ENCODE measurements at regions not wholly inside any gene's neighbourhood (a gene's known extent, or its start where the extent isn't known, plus 50 kb on each side); places are given as distances from the start of the nearest gene placed in this dataset.

DNA sequence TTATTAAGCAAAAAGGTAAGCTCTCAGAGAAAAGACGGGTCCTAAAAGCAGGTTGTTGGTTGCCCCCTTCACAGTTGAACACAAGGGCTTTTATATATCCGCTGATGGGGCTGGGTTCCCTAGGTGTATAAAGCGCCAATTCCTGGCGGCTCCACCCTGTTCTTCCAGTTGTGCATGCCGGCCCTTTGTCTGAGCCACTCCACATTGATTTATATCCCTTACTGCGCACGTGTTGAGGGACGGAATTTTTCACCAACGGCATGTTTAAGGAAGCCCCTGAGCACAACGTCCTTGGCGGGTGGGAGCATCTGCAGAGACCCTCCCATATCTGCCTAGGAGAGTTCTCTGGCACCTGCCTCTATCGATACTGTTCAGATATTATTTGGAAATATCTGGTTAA lies 135.7 kb downstream of the DTHD1 start:
- DNase-seq, result no peak
- Mint-ChIP-seq H3K36me3 (ENCODE audit: low read depth) (no peaks in the 10 kb centered on the region), H3K4me3 (no peak overlapping the region), H3K27ac (no peak overlapping the region), H3K27me3 (ENCODE audit: low read depth, poor library complexity) (no peaks in the 10 kb centered on the region), H3K4me1 (no peaks in the 10 kb centered on the region), H3K9me3 (no peaks in the 10 kb centered on the region)
- TF ChIP-seq, protein P1, sequence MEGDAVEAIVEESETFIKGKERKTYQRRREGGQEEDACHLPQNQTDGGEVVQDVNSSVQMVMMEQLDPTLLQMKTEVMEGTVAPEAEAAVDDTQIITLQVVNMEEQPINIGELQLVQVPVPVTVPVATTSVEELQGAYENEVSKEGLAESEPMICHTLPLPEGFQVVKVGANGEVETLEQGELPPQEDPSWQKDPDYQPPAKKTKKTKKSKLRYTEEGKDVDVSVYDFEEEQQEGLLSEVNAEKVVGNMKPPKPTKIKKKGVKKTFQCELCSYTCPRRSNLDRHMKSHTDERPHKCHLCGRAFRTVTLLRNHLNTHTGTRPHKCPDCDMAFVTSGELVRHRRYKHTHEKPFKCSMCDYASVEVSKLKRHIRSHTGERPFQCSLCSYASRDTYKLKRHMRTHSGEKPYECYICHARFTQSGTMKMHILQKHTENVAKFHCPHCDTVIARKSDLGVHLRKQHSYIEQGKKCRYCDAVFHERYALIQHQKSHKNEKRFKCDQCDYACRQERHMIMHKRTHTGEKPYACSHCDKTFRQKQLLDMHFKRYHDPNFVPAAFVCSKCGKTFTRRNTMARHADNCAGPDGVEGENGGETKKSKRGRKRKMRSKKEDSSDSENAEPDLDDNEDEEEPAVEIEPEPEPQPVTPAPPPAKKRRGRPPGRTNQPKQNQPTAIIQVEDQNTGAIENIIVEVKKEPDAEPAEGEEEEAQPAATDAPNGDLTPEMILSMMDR (IDR thresholded peaks at IDR 0.05), result no peak

- no peaks in the 10 kb centered on the region for H3K27me3 Mint-ChIP-seq (ENCODE audit: low read depth, poor library complexity)
- H3K4me1 Mint-ChIP-seq, result no peaks in the 10 kb centered on the region
- H3K36me3 Mint-ChIP-seq (ENCODE audit: low read depth), result no peaks in the 10 kb centered on the region
- TF ChIP-seq, protein P1 (IDR thresholded peaks at IDR 0.05), result no peak
- H3K9me3 Mint-ChIP-seq, result no peaks in the 10 kb centered on the region
- no peak overlapping the region for H3K4me3 Mint-ChIP-seq
- no peak for DNase-seq
- no peak overlapping the region for H3K27ac Mint-ChIP-seq
Observed at GRCh38 chr4:36420111-36420679, 138.8 kb downstream of the DTHD1 start.

DNA sequence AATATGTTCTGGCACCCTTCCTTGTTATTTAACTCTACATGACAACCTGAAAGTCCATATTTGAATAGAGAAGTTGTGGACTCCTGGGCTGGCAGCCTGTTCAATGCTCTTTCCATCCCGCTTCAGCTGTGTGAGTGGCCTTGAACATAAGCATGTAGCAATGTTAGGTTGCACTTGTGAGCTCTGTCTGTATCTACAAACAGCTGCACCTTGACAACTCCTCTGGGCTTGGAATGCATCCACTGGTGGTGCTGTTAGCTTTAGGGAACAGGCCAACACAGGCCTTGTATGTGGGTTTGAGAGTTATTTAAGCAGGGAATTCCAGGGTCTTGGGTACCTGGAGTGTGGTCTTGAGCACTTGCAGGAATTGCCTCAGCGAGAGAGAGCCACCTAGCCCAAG lies 141.2 kb downstream of the DTHD1 start:
- Mint-ChIP-seq H3K4me1 (no peaks in the 10 kb centered on the region), H3K27me3 (ENCODE audit: low read depth, poor library complexity) (no peaks in the 10 kb centered on the region), H3K9me3 (no peaks in the 10 kb centered on the region), H3K27ac (no peak overlapping the region), H3K4me3 (no peak overlapping the region), H3K36me3 (ENCODE audit: low read depth) (no peaks in the 10 kb centered on the region)
- DNase-seq, result no peak
- TF ChIP-seq, protein P1 (IDR thresholded peaks at IDR 0.05), result no peak

DNA sequence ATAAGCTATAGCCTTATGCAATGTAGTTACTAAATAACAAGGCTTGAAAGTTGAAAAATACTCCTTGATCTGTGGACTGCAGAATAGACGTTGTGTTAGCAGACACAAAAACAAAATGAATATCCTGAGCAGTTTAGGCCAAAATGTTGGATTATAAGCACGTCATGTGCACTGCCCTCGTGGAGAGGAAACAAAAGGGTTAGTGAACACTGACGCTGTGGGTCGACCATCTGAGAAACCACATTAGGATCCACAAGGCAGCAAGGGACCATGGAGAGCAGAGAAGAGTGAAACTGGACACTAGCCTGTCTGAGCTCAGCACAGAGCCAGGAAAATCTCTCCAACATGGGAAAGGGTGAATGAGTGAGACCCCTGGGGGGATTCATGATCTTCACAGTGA lies 145.3 kb downstream of the DTHD1 start:
- Mint-ChIP-seq H3K4me1 (no peaks in the 10 kb centered on the region), H3K36me3 (ENCODE audit: low read depth) (no peaks in the 10 kb centered on the region), H3K27me3 (ENCODE audit: low read depth, poor library complexity) (no peaks in the 10 kb centered on the region), H3K4me3 (no peak overlapping the region), H3K27ac (no peak overlapping the region), H3K9me3 (no peaks in the 10 kb centered on the region)
- TF ChIP-seq, protein P1 (IDR thresholded peaks at IDR 0.05), result no peak
- DNase-seq, result no peak

GRCh38 chr4:36427696-36428095 lies 146.3 kb downstream of the DTHD1 start:
- Mint-ChIP-seq H3K4me3 (no peak overlapping the region), H3K36me3 (ENCODE audit: low read depth) (no peaks in the 10 kb centered on the region), H3K27me3 (ENCODE audit: low read depth, poor library complexity) (no peaks in the 10 kb centered on the region), H3K9me3 (no peaks in the 10 kb centered on the region), H3K4me1 (no peaks in the 10 kb centered on the region), H3K27ac (no peak overlapping the region)
- DNase-seq, result no peak
- TF ChIP-seq, protein P1 (IDR thresholded peaks at IDR 0.05), result no peak

- TF ChIP-seq, protein P1 (IDR thresholded peaks at IDR 0.05), result no peak
- H3K36me3 Mint-ChIP-seq (ENCODE audit: low read depth), result no peaks in the 10 kb centered on the region
- H3K9me3 Mint-ChIP-seq, result peaks cover 17% of the 10 kb centered on the region
- no peak for DNase-seq
- no peak overlapping the region for H3K27ac Mint-ChIP-seq
- H3K4me3 Mint-ChIP-seq, result no peak overlapping the region
- H3K4me1 Mint-ChIP-seq, result no peaks in the 10 kb centered on the region
- no peaks in the 10 kb centered on the region for H3K27me3 Mint-ChIP-seq (ENCODE audit: low read depth, poor library complexity)
Observed at GRCh38 chr4:36432586-36432985, 151.2 kb downstream of the DTHD1 start.
